Tibial nerve (tissue), 4 donors: ENCODE measurements at regions not wholly inside any gene's neighbourhood (a gene's known extent, or its start where the extent isn't known, plus 50 kb on each side); places are given as distances from the start of the nearest gene placed in this dataset.

ENCODE experiments used
- CTCF ChIP-seq, 5 experiments: fragments of 200-600 bp in 3 of 5; fragments of 450-650 bp in 2 of 5; sonication (generic) in 3 of 5; IDR thresholded peaks; one replicate each; pipeline ENCODE4 v1.5.1; 2016 to 2019; ENCODE audit warnings: antibody characterized with exemption in 5 of 5, mild to moderate bottlenecking in 3 of 5, moderate library complexity in 2 of 5
- EP300 ChIP-seq, 2 donors: sonication (generic); formaldehyde crosslinking; IDR thresholded peaks; one replicate each; pipeline ENCODE4 v1.6.1; 2017; ENCODE audit warnings: antibody characterized with exemption in 2 of 2, mild to moderate bottlenecking in 1 of 2
- POLR2A ChIP-seq, 2 donors: fragments of 450-650 bp; IDR thresholded peaks; one replicate each; pipeline ENCODE4 v1.6.1; 2017; ENCODE audit warnings: antibody characterized with exemption in 2 of 2, mild to moderate bottlenecking in 2 of 2, moderate library complexity in 2 of 2

DNA sequence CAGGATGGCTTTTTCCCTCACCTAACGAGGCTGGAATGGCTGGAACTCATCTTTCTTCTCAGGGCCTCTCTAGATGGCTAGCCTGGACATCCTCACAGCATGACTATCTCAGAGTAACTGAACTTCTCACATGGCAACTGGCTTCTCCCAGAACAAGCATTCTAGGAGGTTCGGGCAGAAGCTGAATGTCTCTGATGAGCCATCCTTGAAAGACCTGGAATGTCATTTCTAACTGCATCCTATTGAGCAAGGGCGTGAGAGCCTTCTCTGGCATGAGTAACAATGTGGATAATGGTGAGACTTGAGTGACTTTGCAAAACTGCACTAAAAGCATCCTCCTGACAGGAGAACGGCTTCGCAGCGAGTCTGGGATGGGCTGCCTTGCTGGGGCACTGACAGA lies 487.7 kb downstream of the MAT2B start:
- TF ChIP-seq CTCF (IDR thresholded peaks at IDR 0.05) (no peak), POLR2A (IDR thresholded peaks at IDR 0.05) (no peak), EP300 (IDR thresholded peaks at IDR 0.05) (no peak)
